H1 (cell line): ENCODE measurements at regions not wholly inside any gene's neighbourhood (a gene's known extent, or its start where the extent isn't known, plus 50 kb on each side); places are given as distances from the start of the nearest gene placed in this dataset.

ENCODE experiments used
- ASH2L ChIP-seq: fragments of 200-600, 300-600 bp; sonication (generic); IDR thresholded peaks from one replicate; pipeline ENCODE4 v1.7.1; 2017; ENCODE audit warnings: low read length
- CTCF ChIP-seq, 3 experiments: IDR thresholded peaks; 1 replicate in 2 of 3; 2 replicates in 1 of 3; pipeline versions ENCODE4 v1.5.1 to v1.6.1; 2011; ENCODE audit warnings: low read length in 3 of 3, mild to moderate bottlenecking in 3 of 3, inconsistent platforms in 2 of 3, low read depth in 1 of 3, moderate library complexity in 1 of 3; ENCODE audit not compliant: insufficient read depth in 1 of 3; ENCODE audit errors: control extremely low read depth in 1 of 3
- GABPA ChIP-seq: IDR thresholded peaks from 2 replicates; pipeline ENCODE4 v1.6.1; 2011; ENCODE audit warnings: mild to moderate bottlenecking, low read length, moderate library complexity, borderline replicate concordance; ENCODE audit not compliant: insufficient read depth
- JUN ChIP-seq: IDR thresholded peaks from 2 replicates; pipeline ENCODE4 v1.6.1; 2011; ENCODE audit warnings: low read depth, mild to moderate bottlenecking, improper control_type of control experiment, low read length
- JUND ChIP-seq: IDR thresholded peaks from 2 replicates; pipeline ENCODE4 v1.6.1; 2011; ENCODE audit warnings: mild to moderate bottlenecking, improper control_type of control experiment, low read length
- NRF1 ChIP-seq: IDR thresholded peaks from 2 replicates; pipeline ENCODE4 v1.6.1; 2011; ENCODE audit warnings: mild to moderate bottlenecking, low read depth, low read length, improper control_type of control experiment
- SIRT6 ChIP-seq: IDR thresholded peaks from one replicate; pipeline ENCODE4 v1.7.1; 2012; ENCODE audit warnings: low read length, inconsistent platforms
- TCF12 ChIP-seq: IDR thresholded peaks from 2 replicates; pipeline ENCODE4 v1.6.1; 2011; ENCODE audit warnings: low read depth, mild to moderate bottlenecking, low read length
- TF ChIP-seq, protein P1 (sequence below): IDR thresholded peaks from 2 replicates; pipeline ENCODE4 v1.6.1; 2012; ENCODE audit warnings: inconsistent platforms
- TF ChIP-seq, protein P2 (sequence below): IDR thresholded peaks from 2 replicates; pipeline ENCODE4 v1.6.1; 2011; ENCODE audit warnings: low read length, improper control_type of control experiment

DNA sequence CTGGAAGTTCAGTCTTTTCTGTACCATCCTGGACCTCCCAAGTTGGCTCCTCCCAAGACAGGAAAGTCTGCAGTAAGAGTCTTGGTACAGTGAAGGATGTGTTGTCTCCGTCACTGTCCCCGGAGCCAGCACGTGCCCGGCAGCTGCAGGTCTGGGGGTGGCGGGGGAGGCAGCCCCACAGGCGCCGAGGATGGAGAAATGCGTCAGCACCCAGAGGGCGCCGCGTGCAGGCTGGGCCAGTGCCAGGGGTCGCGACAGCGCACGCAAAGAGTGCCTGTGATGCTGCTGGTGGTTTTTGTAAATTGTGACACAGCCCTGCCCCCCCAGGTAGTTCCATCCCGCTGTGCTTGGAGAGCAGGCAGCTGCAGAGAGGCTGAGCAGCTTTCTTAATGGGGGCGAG is 1200.5 kb downstream of the BRD1 start:
- TF ChIP-seq, protein P1, sequence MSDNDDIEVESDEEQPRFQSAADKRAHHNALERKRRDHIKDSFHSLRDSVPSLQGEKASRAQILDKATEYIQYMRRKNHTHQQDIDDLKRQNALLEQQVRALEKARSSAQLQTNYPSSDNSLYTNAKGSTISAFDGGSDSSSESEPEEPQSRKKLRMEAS: no peak
- TF ChIP-seq GABPA: no peak
- TF ChIP-seq JUND: no peak
- TF ChIP-seq CTCF (IDR thresholded peaks at IDR 0.05; ENCODE audit: control extremely low read depth in 1 of 3, insufficient read depth in 1 of 3, low read depth in 1 of 3, low read length in 3 of 3): no peak
- TF ChIP-seq ASH2L: no peak
- TF ChIP-seq TCF12: no peak
- TF ChIP-seq NRF1: no peak
- TF ChIP-seq SIRT6: no peak
- TF ChIP-seq JUN: no peak
- TF ChIP-seq, protein P2, sequence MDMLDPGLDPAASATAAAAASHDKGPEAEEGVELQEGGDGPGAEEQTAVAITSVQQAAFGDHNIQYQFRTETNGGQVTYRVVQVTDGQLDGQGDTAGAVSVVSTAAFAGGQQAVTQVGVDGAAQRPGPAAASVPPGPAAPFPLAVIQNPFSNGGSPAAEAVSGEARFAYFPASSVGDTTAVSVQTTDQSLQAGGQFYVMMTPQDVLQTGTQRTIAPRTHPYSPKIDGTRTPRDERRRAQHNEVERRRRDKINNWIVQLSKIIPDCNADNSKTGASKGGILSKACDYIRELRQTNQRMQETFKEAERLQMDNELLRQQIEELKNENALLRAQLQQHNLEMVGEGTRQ: no peak
